ENCODE measurements at regions not wholly inside any gene's neighbourhood (a gene's known extent, or its start where the extent isn't known, plus 50 kb on each side); places are given as distances from the start of the nearest gene placed in this dataset.
"Not testable (repeated sequence)": the region's sequence is repeated elsewhere in the genome, so short reads cannot be mapped to it uniquely, and the experiment has no call there.

DNA sequence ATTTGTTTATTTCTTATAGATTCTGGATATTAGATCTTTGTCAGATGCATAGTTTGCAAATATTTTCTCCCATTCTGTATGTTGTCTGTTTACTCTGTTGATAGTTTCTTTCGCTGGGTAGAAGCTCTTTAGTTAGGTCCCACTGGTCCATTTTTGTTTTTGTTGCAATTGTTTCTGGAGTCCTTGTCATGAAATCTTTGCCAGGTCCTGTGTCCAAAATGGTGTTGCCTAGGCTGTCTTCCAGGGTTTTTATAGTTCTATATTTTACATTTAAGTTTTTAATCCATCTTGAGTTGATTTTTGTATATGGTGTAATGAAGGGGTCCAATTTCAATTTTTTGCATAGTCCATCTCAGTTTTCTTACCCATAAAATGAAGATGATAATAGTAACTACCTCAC, 173.9 kb upstream of the NT5E start:
- not testable (repeated sequence) for DNase-seq

- no peak for DNase-seq
Observed at GRCh38 chr6:85275338-85275985, 174.4 kb upstream of the NT5E start.

DNA sequence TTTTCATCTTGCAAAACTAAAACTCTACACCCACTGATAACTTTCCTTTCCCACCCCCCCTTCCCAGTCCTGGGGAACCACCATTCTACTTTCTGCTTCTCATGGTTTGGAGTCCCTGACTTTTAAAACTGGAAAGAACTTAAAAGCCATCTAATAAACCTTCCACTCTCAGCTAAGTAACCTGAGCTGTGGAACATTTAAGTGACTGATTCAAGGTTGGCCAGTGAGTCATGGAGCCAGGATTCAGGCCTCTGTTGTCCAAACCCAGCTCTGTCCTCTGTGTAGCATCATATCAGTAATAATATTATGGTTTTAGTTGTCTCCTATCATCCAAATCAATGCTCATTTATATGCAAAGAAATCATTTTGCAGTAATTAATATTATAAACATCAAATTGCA, 176.0 kb upstream of the NT5E start:
- no peak for DNase-seq

- DNase-seq = no peak
Observed at GRCh38 chr6:85273046-85273445, 176.8 kb upstream of the NT5E start.

DNA sequence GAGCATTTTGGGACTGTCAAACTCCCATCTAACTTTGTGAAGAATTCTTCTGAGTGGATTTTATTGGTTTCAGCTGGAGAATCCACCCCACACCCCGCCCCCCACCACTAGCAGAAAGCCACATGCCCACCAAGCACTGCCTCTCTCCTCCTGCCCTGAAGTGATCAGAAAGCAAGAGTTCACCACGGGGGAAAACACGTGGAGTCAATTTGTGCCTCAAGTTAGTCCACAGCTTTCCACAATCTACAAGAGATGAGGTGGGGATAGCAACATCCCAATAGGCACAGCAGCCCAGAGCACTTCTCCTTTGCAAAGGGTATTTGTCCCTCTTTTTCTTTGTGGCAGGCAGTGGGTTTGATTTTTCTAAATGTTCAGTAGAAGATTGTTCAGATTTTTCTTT, 177.3 kb upstream of the NT5E start:
- DNase-seq = no peak

- DNase-seq = no peak
Observed at GRCh38 chr6:85262621-85263020, 187.3 kb upstream of the NT5E start.

GRCh38 chr6:85261271-85261670, 188.6 kb upstream of the NT5E start:
- no peak for DNase-seq

GRCh38 chr6:85255661-85256060, 194.2 kb upstream of the NT5E start:
- DNase-seq = no peak

GRCh38 chr6:85252552-85252951, 197.3 kb upstream of the NT5E start:
- no peak for DNase-seq

DNA sequence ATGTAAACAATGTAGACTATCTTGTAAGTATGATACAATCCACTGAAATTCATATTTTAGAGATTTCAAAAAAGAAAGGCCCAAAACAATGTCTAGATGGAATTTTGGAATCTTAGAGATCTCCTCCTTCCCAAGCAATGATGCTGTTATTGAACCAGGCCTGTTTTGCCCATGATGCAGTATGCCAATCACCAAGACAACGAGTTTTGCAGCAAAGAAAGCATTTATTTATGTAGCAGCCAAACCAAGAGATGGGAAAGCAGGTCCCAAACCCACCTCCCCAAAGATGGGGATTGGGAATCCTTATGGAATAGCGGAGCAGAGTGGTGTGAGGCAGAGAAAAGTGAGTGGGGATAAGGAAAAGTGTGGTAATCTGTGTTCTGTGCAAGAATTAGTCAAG, 197.8 kb upstream of the NT5E start:
- no peak for DNase-seq

DNA sequence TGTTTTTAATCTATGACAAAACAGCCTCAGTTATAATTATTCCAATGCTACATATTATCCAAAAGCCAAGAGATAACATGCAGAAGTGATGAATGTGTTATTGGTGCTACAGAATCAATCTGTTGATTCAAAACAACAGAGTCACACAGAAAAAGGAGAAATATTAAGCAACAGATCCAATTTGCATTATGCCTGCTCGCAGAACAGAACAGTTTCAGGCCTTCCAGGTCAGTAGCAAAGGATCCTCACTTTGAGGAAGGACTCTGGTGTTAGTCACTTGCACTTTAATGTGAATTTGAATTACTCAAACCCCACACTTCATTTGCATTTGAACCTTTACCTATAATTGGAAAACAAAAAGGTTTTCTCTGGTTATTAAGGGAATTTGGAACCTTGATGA, 198.6 kb upstream of the NT5E start:
- DNase-seq = no peak

DNA sequence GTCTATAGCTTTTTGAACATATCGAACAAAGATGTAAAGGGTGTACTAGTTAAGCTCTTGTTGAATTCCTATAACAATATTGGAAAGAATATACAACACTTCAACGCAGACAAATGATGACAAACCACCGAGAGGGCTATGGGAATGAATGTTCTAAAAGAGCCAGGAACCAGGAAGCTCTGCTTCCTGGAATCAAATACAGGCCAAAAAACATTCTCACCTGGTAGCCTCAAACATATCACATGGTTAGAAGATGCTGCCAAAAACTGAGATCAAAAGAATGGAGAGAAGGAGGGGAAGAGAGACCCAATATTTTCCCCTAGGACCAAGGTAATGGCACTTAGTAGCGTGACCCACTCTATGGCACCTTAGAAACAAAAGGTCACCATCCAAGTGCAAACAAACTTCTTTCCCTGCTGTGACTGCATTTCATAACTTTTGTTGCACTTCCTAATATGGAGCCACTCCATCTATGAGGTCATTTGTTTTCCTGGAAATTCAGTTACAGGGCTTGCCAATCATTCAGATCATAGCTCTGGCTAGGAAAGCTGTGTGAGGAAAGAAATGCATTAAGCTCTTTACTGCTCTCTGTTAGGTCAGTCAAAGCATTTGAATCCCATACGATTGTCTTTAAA, 199.2 kb upstream of the NT5E start:
- DNase-seq = no peak

GRCh38 chr6:85245004-85245403, 204.9 kb upstream of the NT5E start:
- no peak for DNase-seq

- DNase-seq = no peak
Observed at GRCh38 chr6:85241498-85242052, 208.3 kb upstream of the NT5E start.

GRCh38 chr6:85240787-85241385, 209.0 kb upstream of the NT5E start:
- DNase-seq = no peak

DNA sequence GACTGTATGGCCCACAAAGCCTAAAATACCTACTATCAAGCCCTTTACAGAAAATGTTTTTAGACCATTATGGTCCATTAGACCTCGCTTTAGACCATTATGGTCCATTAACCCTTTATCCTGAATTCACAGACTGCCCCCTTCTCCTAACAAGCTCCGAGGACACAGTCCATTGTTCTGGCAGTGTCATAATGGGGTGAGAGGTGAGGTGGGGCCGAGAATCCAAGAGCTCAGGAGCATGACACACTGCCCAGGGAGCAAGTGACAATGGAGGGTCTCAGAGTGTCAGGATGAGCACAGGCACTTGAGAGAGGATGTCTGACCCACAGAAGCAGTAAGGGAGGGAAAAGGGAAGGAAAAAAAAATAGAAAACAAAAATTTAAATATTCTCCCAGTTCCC, 212.4 kb upstream of the NT5E start:
- no peak for DNase-seq

DNA sequence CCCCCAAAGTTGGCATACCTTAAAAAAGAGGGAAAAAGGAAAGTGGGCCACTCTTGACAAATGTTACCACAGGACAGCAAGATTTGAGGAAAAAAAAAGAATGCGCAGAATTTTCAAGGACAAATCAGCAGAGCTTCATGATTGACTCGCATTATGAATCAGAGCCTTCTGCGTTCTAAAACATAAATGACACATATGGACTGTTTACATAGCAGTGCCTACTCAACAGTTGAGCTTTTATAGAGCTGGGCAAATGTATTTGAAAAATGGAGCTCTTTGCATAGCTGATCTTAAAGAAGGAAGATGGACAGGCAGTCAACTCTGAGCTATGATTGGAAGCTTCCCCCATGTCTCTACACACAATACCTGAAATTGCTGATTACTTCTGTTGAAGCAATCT, 213.2 kb upstream of the NT5E start:
- no peak for DNase-seq

GRCh38 chr6:85227345-85227744, 222.5 kb upstream of the NT5E start:
- DNase-seq = not testable (repeated sequence)

GRCh38 chr6:85212794-85213193, 237.1 kb upstream of the NT5E start:
- DNase-seq = not testable (repeated sequence)

DNA sequence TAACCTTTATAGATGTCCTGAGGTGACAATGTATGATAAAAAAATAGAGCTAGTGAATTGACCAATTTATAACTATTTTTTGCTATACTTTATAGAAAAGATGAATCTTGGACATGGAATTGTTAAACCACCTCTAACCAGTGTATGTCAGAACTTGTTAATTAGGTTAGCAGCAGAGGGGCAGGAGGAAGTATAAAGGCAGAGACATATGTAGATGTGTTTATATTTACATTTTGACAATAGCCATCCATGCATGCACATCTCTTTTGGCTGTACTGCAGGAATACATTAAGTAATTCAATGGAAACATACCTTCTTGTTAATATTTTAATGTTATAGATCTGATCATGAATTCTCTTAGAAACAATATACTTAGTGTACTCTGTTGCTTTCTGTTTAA, 254.6 kb upstream of the NT5E start:
- DNase-seq = no peak

GRCh38 chr6:85193339-85193738, 256.5 kb upstream of the NT5E start:
- no peak for DNase-seq

DNA sequence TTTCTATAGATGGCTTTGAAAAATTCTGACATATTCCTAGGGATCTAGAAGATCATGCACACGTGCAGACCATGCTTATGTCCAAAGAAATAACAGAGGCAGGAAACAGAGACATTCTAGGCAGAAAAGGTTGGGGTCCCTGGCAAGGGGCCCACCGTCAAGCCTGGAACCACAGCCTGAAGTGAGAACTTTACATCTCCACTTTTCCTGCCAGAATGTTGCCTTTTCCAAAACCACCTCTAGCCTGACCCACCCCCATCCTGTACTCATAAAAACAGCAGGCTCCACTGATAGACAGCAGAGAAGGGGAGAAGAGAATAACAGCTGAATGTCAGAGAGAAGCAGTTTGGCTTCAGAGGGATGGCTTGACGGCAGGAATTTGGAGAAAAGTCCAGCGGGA, 257.3 kb upstream of the NT5E start:
- no peak for DNase-seq

- DNase-seq = no peak
Observed at GRCh38 chr6:85192186-85192585, 257.7 kb upstream of the NT5E start.

DNA sequence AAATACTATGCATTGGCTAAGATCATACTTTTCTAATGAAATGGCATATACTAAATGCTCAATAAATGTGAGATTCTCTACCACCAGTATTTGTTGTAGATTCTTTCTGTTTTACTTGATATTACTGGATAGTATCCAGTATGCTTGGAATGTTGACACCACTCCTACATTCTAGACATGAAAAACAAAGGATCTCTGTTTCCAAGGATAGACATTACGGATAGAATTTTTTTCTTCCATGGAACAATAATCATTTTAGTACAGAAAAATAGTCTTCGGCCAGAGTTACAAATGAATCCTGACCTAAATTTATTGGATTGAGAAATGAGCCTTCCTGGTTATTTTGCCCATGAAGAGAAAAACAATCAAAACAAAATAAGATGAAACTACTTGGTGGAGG, 258.2 kb upstream of the NT5E start:
- DNase-seq = no peak

All from NCI-H82 (cell line).